ENCODE measurements at regions not wholly inside any gene's neighbourhood (a gene's known extent, or its start where the extent isn't known, plus 50 kb on each side); places are given as distances from the start of the nearest gene placed in this dataset.

DNA sequence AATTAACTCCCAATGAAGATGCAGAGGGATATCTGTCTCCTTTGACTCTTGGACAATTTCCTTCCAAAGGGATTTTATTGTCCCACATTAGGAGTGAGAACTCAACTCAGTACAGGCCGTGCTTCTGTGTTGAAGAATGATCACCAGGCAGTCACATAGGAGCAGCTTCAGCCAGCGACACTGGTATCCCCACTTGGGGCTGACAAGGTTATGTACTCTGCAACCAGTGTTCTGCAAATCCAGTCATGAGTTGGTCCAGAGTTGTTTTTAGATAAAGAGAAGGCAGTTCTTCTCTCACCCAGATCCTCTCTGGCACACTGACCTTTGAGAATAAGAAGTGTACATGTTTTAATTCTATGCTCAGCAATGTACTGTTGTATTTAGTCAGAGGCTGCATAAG is 415.8 kb downstream of the SETD4 start:
- Histone ChIP-seq H3K9me3 (replicated peaks; ENCODE audit: control insufficient read depth, insufficient read depth, low read length) (no peaks in the 10 kb centered on the region), H3K27me3 (ENCODE audit: control insufficient read depth in 2 of 2, insufficient read depth in 2 of 2, low read length in 2 of 2) (no peaks in the 10 kb centered on the region), H3K4me2 (ENCODE audit: insufficient read depth, low read length) (no peak overlapping the region), H3K4me1 (ENCODE audit: control insufficient read depth, extremely low read depth, insufficient read depth, low read length) (peaks cover 15% of the 10 kb centered on the region), H3K79me2 (ENCODE audit: control insufficient read depth, insufficient read depth, low read length) (no peaks in the 10 kb centered on the region), H3K9me1 (replicated peaks; ENCODE audit: control insufficient read depth, extremely low read depth, insufficient read depth, low read length) (no peaks in the 10 kb centered on the region), H3K27ac (ENCODE audit: insufficient read depth, low read depth, low read length) (no peak overlapping the region), H3K36me3 (ENCODE audit: control insufficient read depth in 2 of 2, extremely low read depth in 1 of 2, insufficient read depth in 2 of 2, low read length in 2 of 2) (no peaks in the 10 kb centered on the region), H3K4me3 (replicated peaks in 1 of 3; ENCODE audit: insufficient read depth in 1 of 3, low read depth in 1 of 3, low read length in 3 of 3) (no peak overlapping the region), H4K20me1 (replicated peaks; ENCODE audit: control insufficient read depth, extremely low read depth, insufficient read depth, low read length) (no peaks in the 10 kb centered on the region), H2AFZ (ENCODE audit: low read depth, low read length) (no peak overlapping the region), H3K9ac (replicated peaks; ENCODE audit: extremely low read depth, insufficient read depth, low read length) (no peak overlapping the region)
- DNase-seq (ENCODE audit: low read depth, low spot score), result no peak
- FAIRE-seq, result no peak
- ChIA-PET POLR2A (no interaction called here), CTCF (no interaction called here)
- TF ChIP-seq POLR2A (IDR thresholded peaks at IDR 0.05; ENCODE audit: low read depth, low read length), result no peak
- TF ChIP-seq GATA2 (IDR thresholded peaks at IDR 0.05; ENCODE audit: insufficient read depth, insufficient read length, low read depth, low read length), result no peak
- TF ChIP-seq, protein P1, sequence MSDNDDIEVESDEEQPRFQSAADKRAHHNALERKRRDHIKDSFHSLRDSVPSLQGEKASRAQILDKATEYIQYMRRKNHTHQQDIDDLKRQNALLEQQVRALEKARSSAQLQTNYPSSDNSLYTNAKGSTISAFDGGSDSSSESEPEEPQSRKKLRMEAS (IDR thresholded peaks at IDR 0.05; ENCODE audit: insufficient read depth, insufficient read length), result no peak
- TF ChIP-seq JUN (IDR thresholded peaks at IDR 0.05; ENCODE audit: borderline replicate concordance, insufficient read depth, insufficient read length, low read depth), result no peak
- no peak for TF ChIP-seq EZH2 (IDR thresholded peaks at IDR 0.05; ENCODE audit: borderline replicate concordance, low read depth, low read length, severe bottlenecking)
- no peak for TF ChIP-seq MYC (IDR thresholded peaks at IDR 0.05; ENCODE audit: low read depth, low read length)
- no peak for TF ChIP-seq POLR2AphosphoS5 (IDR thresholded peaks at IDR 0.05; ENCODE audit: insufficient read depth, low read depth, low read length)
- TF ChIP-seq FOS (IDR thresholded peaks at IDR 0.05; ENCODE audit: borderline replicate concordance, insufficient read depth, low read length), result no peak
- TF ChIP-seq, protein P2, sequence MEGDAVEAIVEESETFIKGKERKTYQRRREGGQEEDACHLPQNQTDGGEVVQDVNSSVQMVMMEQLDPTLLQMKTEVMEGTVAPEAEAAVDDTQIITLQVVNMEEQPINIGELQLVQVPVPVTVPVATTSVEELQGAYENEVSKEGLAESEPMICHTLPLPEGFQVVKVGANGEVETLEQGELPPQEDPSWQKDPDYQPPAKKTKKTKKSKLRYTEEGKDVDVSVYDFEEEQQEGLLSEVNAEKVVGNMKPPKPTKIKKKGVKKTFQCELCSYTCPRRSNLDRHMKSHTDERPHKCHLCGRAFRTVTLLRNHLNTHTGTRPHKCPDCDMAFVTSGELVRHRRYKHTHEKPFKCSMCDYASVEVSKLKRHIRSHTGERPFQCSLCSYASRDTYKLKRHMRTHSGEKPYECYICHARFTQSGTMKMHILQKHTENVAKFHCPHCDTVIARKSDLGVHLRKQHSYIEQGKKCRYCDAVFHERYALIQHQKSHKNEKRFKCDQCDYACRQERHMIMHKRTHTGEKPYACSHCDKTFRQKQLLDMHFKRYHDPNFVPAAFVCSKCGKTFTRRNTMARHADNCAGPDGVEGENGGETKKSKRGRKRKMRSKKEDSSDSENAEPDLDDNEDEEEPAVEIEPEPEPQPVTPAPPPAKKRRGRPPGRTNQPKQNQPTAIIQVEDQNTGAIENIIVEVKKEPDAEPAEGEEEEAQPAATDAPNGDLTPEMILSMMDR (IDR thresholded peaks at IDR 0.05; ENCODE audit: extremely low read depth in 1 of 2, insufficient read depth in 1 of 2, low read depth in 1 of 2, low read length in 2 of 2), result no peak
- intact Hi-C loops (cut with micrococcal nuclease) (loop anchor here (10.0 kb wide), 1 partner anchor 760 kb away; no protein-coding TSS in a partner anchor), dilution Hi-C loops (cut with MboI; ENCODE audit: extremely low pct_ligation_motif_present, low sequenced_read_pairs) (no loop called here)
- BruUV-seq (replicated peaks), result no TSS peak

All from endothelial cell of umbilical vein (primary cell).